ENCODE measurements at regions not wholly inside any gene's neighbourhood (a gene's known extent, or its start where the extent isn't known, plus 50 kb on each side); places are given as distances from the start of the nearest gene placed in this dataset.
A peak's percentile ranks its signal among the peaks of the same experiment; 100 is the strongest.

GRCh38 chr3:182726258-182727142 is 66.8 kb upstream of the ATP11B start:
- no peak for DNase-seq (ENCODE audit: low read depth)

GRCh38 chr3:182728238-182728637 is 65.1 kb upstream of the ATP11B start:
- DNase-seq (ENCODE audit: low read depth) = no peak

GRCh38 chr3:182729903-182730674 is 63.2 kb upstream of the ATP11B start:
- DNase-seq (ENCODE audit: low read depth) = no peak

- DNase-seq (ENCODE audit: low read depth) = no peak
Observed at GRCh38 chr3:182730675-182731042, 62.6 kb upstream of the ATP11B start.

- no peak for DNase-seq (ENCODE audit: low read depth)
Observed at GRCh38 chr3:182731764-182732163, 61.5 kb upstream of the ATP11B start.

- DNase-seq (ENCODE audit: low read depth) = no peak
Observed at GRCh38 chr3:182732232-182733015, 60.9 kb upstream of the ATP11B start.

GRCh38 chr3:182735672-182736071 is 57.6 kb upstream of the ATP11B start:
- no peak for DNase-seq (ENCODE audit: low read depth)

- no peak for DNase-seq (ENCODE audit: low read depth)
Observed at GRCh38 chr3:182737825-182738224, 55.5 kb upstream of the ATP11B start.

GRCh38 chr3:182738583-182739411 is 54.5 kb upstream of the ATP11B start:
- no peak for DNase-seq (ENCODE audit: low read depth)

- DNase-seq (ENCODE audit: low read depth) = peak; percentile 41
Observed at GRCh38 chr3:182739619-182740018, 53.7 kb upstream of the ATP11B start.

GRCh38 chr3:182740710-182741109 is 52.6 kb upstream of the ATP11B start:
- DNase-seq (ENCODE audit: low read depth) = no peak

- no peak for DNase-seq (ENCODE audit: low read depth)
Observed at GRCh38 chr3:182741214-182741613, 52.1 kb upstream of the ATP11B start.

All from non-pigmented ciliary epithelial cell (primary cell).